ENCODE measurements at regions not wholly inside any gene's neighbourhood (a gene's known extent, or its start where the extent isn't known, plus 50 kb on each side); places are given as distances from the start of the nearest gene placed in this dataset.

DNA sequence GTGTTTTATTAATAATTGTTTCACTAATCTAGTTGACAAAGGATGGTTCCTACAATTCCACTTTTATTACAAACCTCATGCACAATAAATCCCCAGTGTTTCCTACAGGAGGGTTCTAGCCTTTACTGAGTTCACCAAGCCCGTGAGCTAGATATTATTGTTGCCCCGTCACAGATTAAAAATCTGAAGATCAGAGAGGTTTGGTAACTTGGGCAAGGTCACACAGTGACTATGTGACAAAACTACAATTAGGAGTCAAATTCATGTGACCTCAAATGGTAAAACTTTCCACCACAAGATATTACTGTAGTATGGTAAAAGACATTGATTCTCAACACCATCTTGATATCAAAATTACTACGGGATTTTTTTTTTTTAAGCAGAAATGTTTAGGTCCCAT is 124.6 kb downstream of the BTC start:
- Mint-ChIP-seq H3K27ac (no peak overlapping the region), H3K9me3 (no peaks in the 10 kb centered on the region), H3K4me3 (no peak overlapping the region), H3K27me3 (ENCODE audit: low read depth) (no peaks in the 10 kb centered on the region), H3K36me3 (no peaks in the 10 kb centered on the region), H3K4me1 (peaks cover 30% of the 10 kb centered on the region)
- ATAC-seq (no peak), DNase-seq (ENCODE audit: low spot score) (no peak)
- POLR2A ChIA-PET = no interaction called here
- TF ChIP-seq FOXP1 (CRISPR knock-in tag; IDR thresholded peaks at IDR 0.05; ENCODE audit: borderline replicate concordance) (no peak), ZNF423 (CRISPR knock-in tag; IDR thresholded peaks at IDR 0.05) (no peak), RORB (CRISPR knock-in tag; IDR thresholded peaks at IDR 0.05) (no peak), PREB (CRISPR knock-in tag; IDR thresholded peaks at IDR 0.05; ENCODE audit: borderline replicate concordance) (no peak), PRRX2 (CRISPR knock-in tag; IDR thresholded peaks at IDR 0.05) (no peak), ATF1 (CRISPR knock-in tag; IDR thresholded peaks at IDR 0.05) (no peak), MXD4 (CRISPR knock-in tag; IDR thresholded peaks at IDR 0.05; ENCODE audit: borderline replicate concordance) (no peak), FOXP4 (CRISPR knock-in tag; IDR thresholded peaks at IDR 0.05) (no peak), ZNF138 (CRISPR knock-in tag; conservative IDR thresholded peaks at IDR 0.05) (no peak)
- TF ChIP-seq, protein P1, sequence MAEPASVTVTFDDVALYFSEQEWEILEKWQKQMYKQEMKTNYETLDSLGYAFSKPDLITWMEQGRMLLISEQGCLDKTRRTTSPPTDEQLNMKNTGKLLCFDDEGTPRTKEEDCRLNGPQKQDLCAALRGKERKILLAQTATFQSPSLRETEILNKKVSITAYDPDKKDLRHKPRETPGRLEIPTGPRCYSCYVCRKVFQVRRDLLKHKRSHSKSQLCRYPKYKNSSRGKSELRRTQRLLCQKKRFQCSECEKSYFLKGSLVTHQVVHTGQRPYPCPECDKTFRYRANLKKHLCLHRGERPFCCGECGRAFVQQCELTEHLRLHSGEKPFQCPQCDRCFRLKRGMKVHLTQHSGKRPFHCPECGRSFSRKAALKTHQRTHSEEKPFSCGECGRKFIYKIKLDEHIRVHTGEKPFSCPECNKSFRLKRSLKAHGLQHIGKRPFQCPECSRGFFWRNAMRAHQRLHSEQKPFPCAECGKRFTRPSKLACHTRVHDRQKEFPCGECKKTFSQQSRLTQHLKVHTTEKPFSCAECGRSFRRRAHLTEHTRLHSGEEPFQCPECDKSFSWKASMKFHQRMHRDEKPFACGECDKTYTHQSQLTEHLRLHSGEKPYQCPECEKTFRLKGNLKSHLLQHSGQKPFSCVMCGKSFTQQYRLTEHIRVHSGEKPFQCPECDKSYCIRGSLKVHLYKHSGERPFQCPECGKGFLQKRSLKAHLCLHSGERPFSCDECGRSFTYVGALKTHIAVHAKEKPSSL (CRISPR knock-in tag; conservative IDR thresholded peaks at IDR 0.05) = no peak
- CTCF ChIA-PET = interaction anchor here (0.9 to 2.0 kb wide), 3 partner anchors 47 to 349 kb away, joined by 3 to 30 read pairs (median 12); no protein-coding TSS in a partner anchor

- ChIA-PET POLR2A (interaction anchor here (0.6 kb wide), 1 partner anchor 41 kb away, joined by 3 read pairs; no protein-coding TSS in a partner anchor), CTCF (interaction anchor here (0.8 to 2.0 kb wide), 23 partner anchors 10 to 481 kb away, joined by 3 to 30 read pairs (median 4); partner anchors contain the start of gene BTC)
- Mint-ChIP-seq H3K27ac (no peak overlapping the region), H3K4me1 (peaks cover 28% of the 10 kb centered on the region), H3K27me3 (ENCODE audit: low read depth) (no peaks in the 10 kb centered on the region), H3K4me3 (no peak overlapping the region), H3K36me3 (no peaks in the 10 kb centered on the region), H3K9me3 (no peaks in the 10 kb centered on the region)
- DNase-seq (ENCODE audit: low spot score) (no peak), ATAC-seq (no peak)
- TF ChIP-seq ATF6 (CRISPR knock-in tag; IDR thresholded peaks at IDR 0.05) = no peak
- TF ChIP-seq, protein P2, sequence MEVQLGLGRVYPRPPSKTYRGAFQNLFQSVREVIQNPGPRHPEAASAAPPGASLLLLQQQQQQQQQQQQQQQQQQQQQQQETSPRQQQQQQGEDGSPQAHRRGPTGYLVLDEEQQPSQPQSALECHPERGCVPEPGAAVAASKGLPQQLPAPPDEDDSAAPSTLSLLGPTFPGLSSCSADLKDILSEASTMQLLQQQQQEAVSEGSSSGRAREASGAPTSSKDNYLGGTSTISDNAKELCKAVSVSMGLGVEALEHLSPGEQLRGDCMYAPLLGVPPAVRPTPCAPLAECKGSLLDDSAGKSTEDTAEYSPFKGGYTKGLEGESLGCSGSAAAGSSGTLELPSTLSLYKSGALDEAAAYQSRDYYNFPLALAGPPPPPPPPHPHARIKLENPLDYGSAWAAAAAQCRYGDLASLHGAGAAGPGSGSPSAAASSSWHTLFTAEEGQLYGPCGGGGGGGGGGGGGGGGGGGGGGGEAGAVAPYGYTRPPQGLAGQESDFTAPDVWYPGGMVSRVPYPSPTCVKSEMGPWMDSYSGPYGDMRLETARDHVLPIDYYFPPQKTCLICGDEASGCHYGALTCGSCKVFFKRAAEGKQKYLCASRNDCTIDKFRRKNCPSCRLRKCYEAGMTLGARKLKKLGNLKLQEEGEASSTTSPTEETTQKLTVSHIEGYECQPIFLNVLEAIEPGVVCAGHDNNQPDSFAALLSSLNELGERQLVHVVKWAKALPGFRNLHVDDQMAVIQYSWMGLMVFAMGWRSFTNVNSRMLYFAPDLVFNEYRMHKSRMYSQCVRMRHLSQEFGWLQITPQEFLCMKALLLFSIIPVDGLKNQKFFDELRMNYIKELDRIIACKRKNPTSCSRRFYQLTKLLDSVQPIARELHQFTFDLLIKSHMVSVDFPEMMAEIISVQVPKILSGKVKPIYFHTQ (CRISPR knock-in tag; IDR thresholded peaks at IDR 0.05) = no peak
- no peak for TF ChIP-seq KAT7 (CRISPR knock-in tag; IDR thresholded peaks at IDR 0.05; ENCODE audit: borderline replicate concordance)
These were observed 123.7 kb downstream of the BTC start for GRCh38 chr4:74670583-74670982.
